A673 (cell line): ENCODE measurements at regions not wholly inside any gene's neighbourhood (a gene's known extent, or its start where the extent isn't known, plus 50 kb on each side); places are given as distances from the start of the nearest gene placed in this dataset.

Source experiments
- BruUV-seq: library from RNA; stranded (reverse); fragments of 400-500 nt; replicated peaks from 2 replicates; lab custom pipeline; 2021; lab: Mats Ljungman, UMichigan
- CTCF ChIA-PET: fragments of 300-600 bp; sonication (Branson Sonifier 250); formaldehyde crosslinking; loops from one replicate; lab custom pipeline; 2022; ENCODE audit warnings: antibody characterized with exemption; lab: Charles Lee
- POLR2A ChIA-PET: fragments of 300-600 bp; sonication (Branson Sonifier 250); formaldehyde crosslinking; loops from one replicate; lab custom pipeline; 2022; ENCODE audit warnings: antibody characterized with exemption; ENCODE audit not compliant: low non-redundant PET; lab: Charles Lee
- DNase-seq: peaks from one replicate; pipeline ENCODE4 v3.0.0-alpha.2; 2015; ENCODE audit warnings: low spot score
- H3K27ac ChIP-seq: fragments of 200-600 bp; sonication (generic); 2 replicates; pipeline ENCODE4 v1.5.1; 2016; ENCODE audit warnings: mixed run types, low read depth, mild to moderate bottlenecking, mixed read lengths, antibody characterized with exemption, low read length; ENCODE audit not compliant: poor library complexity, severe bottlenecking
- H3K27me3 ChIP-seq: fragments of 200-600 bp; sonication (generic); replicated peaks from 2 replicates; pipeline ENCODE4 v1.6.1; 2017; ENCODE audit warnings: mixed run types, low read depth, mild to moderate bottlenecking, mixed read lengths, antibody characterized with exemption, low read length; ENCODE audit not compliant: insufficient read depth, poor library complexity
- H3K36me3 ChIP-seq: fragments of 200-600 bp; sonication (generic); 2 replicates; pipeline ENCODE4 v1.6.1; 2016; ENCODE audit warnings: mixed run types, mild to moderate bottlenecking, mixed read lengths, antibody characterized with exemption, low read length; ENCODE audit not compliant: insufficient read depth, poor library complexity, severe bottlenecking
- H3K4me1 ChIP-seq: fragments of 200-600 bp; sonication (generic); 2 replicates; pipeline ENCODE4 v1.6.1; 2017; ENCODE audit warnings: mixed run types, mild to moderate bottlenecking, mixed read lengths, antibody characterized with exemption, low read length; ENCODE audit not compliant: insufficient read depth, poor library complexity, severe bottlenecking
- H3K4me3 ChIP-seq: fragments of 200-600 bp; sonication (generic); 2 replicates; pipeline ENCODE4 v1.5.1; 2016; ENCODE audit warnings: low read depth, mixed run types, mild to moderate bottlenecking, mixed read lengths, low read length; ENCODE audit not compliant: poor library complexity, severe bottlenecking
- H3K9me3 ChIP-seq: fragments of 200-600 bp; sonication (generic); 2 replicates; pipeline ENCODE4 v1.6.1; 2016; ENCODE audit warnings: mixed run types, low read depth, mild to moderate bottlenecking, mixed read lengths, antibody characterized with exemption, low read length; ENCODE audit not compliant: poor library complexity, severe bottlenecking
- CTCF ChIP-seq: fragments of 300-800, 200-600 bp; sonication (generic); conservative IDR thresholded peaks from 2 replicates; pipeline ENCODE4 v1.5.1; 2017; ENCODE audit warnings: low read depth, mild to moderate bottlenecking, antibody characterized with exemption, low read length, moderate library complexity, mixed read lengths
- EZH2 ChIP-seq: fragments of 200-600 bp; sonication (generic); IDR thresholded peaks from 2 replicates; pipeline ENCODE4 v1.6.1; 2017; ENCODE audit warnings: borderline replicate concordance, low read depth, mild to moderate bottlenecking, mixed read lengths, antibody characterized with exemption, low read length; ENCODE audit not compliant: poor library complexity, severe bottlenecking
- intact Hi-C: fragments of 100-400 bp; cut with micrococcal nuclease; formaldehyde crosslinking; loops from one replicate; pipeline ENCODE4 v1.10.0; 2022; ENCODE audit not compliant: unreplicated experiment

DNA sequence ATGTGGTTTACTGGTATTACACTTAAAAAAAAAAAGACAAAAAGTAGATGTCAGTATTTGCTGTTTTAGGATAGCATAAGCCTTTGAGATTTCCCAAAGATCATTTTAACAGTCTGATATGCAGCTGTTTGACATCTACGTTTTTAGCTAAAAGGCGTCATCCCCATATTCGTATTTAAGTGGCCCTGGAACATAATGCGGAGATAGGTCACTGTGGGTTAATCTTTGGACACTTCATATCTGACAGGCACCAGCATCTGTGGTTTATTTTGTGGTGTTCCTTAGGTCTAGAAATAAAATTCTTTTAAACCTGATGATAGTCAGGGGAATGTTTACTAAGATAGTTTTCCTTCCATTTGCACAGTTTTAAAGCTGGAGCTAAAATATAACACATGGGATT lies 313.7 kb downstream of the SOX4 start:
- intact Hi-C loops: no loop called here
- POLR2A ChIA-PET: interaction anchor here (0.7 kb wide), 1 partner anchor 298 kb away, joined by 3 read pairs; no protein-coding TSS in a partner anchor
- CTCF ChIA-PET: no interaction called here
- TF ChIP-seq EZH2 (no peak), CTCF (no peak)
- Histone ChIP-seq H3K4me1 (no peaks in the 10 kb centered on the region), H3K4me3 (no peak overlapping the region), H3K9me3 (no peaks in the 10 kb centered on the region), H3K27me3 (no peaks in the 10 kb centered on the region), H3K36me3 (no peaks in the 10 kb centered on the region), H3K27ac (no peak overlapping the region)
- DNase-seq: no peak
- no TSS peak for BruUV-seq

- no peak for TF ChIP-seq EZH2
- no peak for TF ChIP-seq CTCF
- no peaks in the 10 kb centered on the region for H3K36me3 ChIP-seq
- ChIA-PET CTCF (no interaction called here), POLR2A (no interaction called here)
- BruUV-seq: no TSS peak
- H3K27me3 ChIP-seq: no peaks in the 10 kb centered on the region
- no peak overlapping the region for H3K27ac ChIP-seq
- H3K4me1 ChIP-seq: no peaks in the 10 kb centered on the region
- H3K9me3 ChIP-seq: no peaks in the 10 kb centered on the region
- intact Hi-C loops: no loop called here
- H3K4me3 ChIP-seq: no peak overlapping the region
- no peak for DNase-seq
Observed at GRCh38 chr6:21908161-21908848, 314.8 kb downstream of the SOX4 start.

GRCh38 chr6:21909321-21909720 lies 315.8 kb downstream of the SOX4 start:
- Histone ChIP-seq H3K27me3 (no peaks in the 10 kb centered on the region), H3K4me3 (no peak overlapping the region), H3K36me3 (no peaks in the 10 kb centered on the region), H3K4me1 (no peaks in the 10 kb centered on the region), H3K9me3 (no peaks in the 10 kb centered on the region), H3K27ac (no peak overlapping the region)
- DNase-seq: no peak
- CTCF ChIA-PET: no interaction called here
- POLR2A ChIA-PET: no interaction called here
- TF ChIP-seq CTCF: no peak
- TF ChIP-seq EZH2: no peak
- BruUV-seq: no TSS peak
- intact Hi-C loops: no loop called here
